Vagina (tissue), 2 donors: ENCODE measurements at regions not wholly inside any gene's neighbourhood (a gene's known extent, or its start where the extent isn't known, plus 50 kb on each side); places are given as distances from the start of the nearest gene placed in this dataset.

Source experiments
- DNase-seq, 2 donors: peaks; one replicate each; pipeline ENCODE4 v3.0.0-alpha.2; 2017; ENCODE audit errors: extremely low spot score in 2 of 2
- H3K27ac ChIP-seq: fragments of 200-600 bp; sonication (generic); one replicate; pipeline ENCODE4 v1.5.1; 2019
- H3K27me3 ChIP-seq: fragments of 200-600 bp; sonication (generic); one replicate; pipeline ENCODE4 v1.5.1; 2019
- H3K36me3 ChIP-seq, 2 donors: fragments of 200-600 bp; sonication (generic); one replicate each; pipeline ENCODE4 v1.5.1; 2017 to 2019
- H3K4me1 ChIP-seq: fragments of 200-600 bp; sonication (generic); one replicate; pipeline ENCODE4 v1.5.1; 2019
- H3K4me3 ChIP-seq, 2 donors: fragments of 200-600 bp; sonication (generic); 1 replicate in 1 of 2; 2 replicates in 1 of 2; pipeline ENCODE4 v1.5.1; 2016 to 2019
- H3K9me3 ChIP-seq: fragments of 200-600 bp; sonication (generic); one replicate; pipeline ENCODE4 v1.5.1; 2019
- CTCF ChIP-seq, 3 experiments: fragments of 450-650 bp in 2 of 3; fragments of 200-600 bp in 1 of 3; sonication (generic) in 1 of 3; IDR thresholded peaks; one replicate each; pipeline ENCODE4 v1.5.1; 2017 to 2019; ENCODE audit warnings: antibody characterized with exemption in 3 of 3, mild to moderate bottlenecking in 2 of 3, moderate library complexity in 2 of 3
- POLR2A ChIP-seq, 2 donors: fragments of 450-650 bp; IDR thresholded peaks; one replicate each; pipeline ENCODE4 v1.6.1; 2017; ENCODE audit warnings: antibody characterized with exemption in 2 of 2, mild to moderate bottlenecking in 2 of 2, moderate library complexity in 2 of 2
- POLR2AphosphoS5 ChIP-seq, 2 donors: sonication (generic); formaldehyde crosslinking; IDR thresholded peaks; one replicate each; pipeline ENCODE4 v1.9.0; 2017; ENCODE audit warnings: antibody characterized with exemption in 2 of 2, mild to moderate bottlenecking in 2 of 2, low read depth in 1 of 2; ENCODE audit not compliant: insufficient read depth in 1 of 2
- intact Hi-C: fragments of 100-400 bp; cut with DNase I; formaldehyde crosslinking; loops from one replicate; pipeline ENCODE4 v1.15.1; 2023

- Histone ChIP-seq H3K9me3 (no peaks in the 10 kb centered on the region), H3K27ac (no peak overlapping the region), H3K36me3 (no peaks in the 10 kb centered on the region), H3K4me3 (no peak overlapping the region), H3K27me3 (no peaks in the 10 kb centered on the region), H3K4me1 (no peaks in the 10 kb centered on the region)
- intact Hi-C loops: no loop called here
- DNase-seq: no peak
- TF ChIP-seq POLR2AphosphoS5 (IDR thresholded peaks at IDR 0.05; ENCODE audit: insufficient read depth in 1 of 2, low read depth in 1 of 2) (no peak), POLR2A (IDR thresholded peaks at IDR 0.05) (no peak), CTCF (IDR thresholded peaks at IDR 0.05) (no peak)
Observed at GRCh38 chr15:94040541-94041248, 190.7 kb upstream of the MCTP2 start.

GRCh38 chr15:94036156-94036555, 195.2 kb upstream of the MCTP2 start:
- Histone ChIP-seq H3K27me3 (no peaks in the 10 kb centered on the region), H3K9me3 (no peaks in the 10 kb centered on the region), H3K4me3 (no peak overlapping the region), H3K27ac (no peak overlapping the region), H3K4me1 (no peaks in the 10 kb centered on the region), H3K36me3 (no peaks in the 10 kb centered on the region)
- intact Hi-C loops: no loop called here
- DNase-seq: no peak
- no peak for TF ChIP-seq POLR2A (IDR thresholded peaks at IDR 0.05)
- TF ChIP-seq POLR2AphosphoS5 (IDR thresholded peaks at IDR 0.05; ENCODE audit: insufficient read depth in 1 of 2, low read depth in 1 of 2): no peak
- no peak for TF ChIP-seq CTCF (IDR thresholded peaks at IDR 0.05)

GRCh38 chr15:94033683-94034020, 197.7 kb upstream of the MCTP2 start:
- Histone ChIP-seq H3K27me3 (no peaks in the 10 kb centered on the region), H3K9me3 (no peaks in the 10 kb centered on the region), H3K27ac (no peak overlapping the region), H3K36me3 (no peaks in the 10 kb centered on the region), H3K4me1 (no peaks in the 10 kb centered on the region), H3K4me3 (no peak overlapping the region)
- intact Hi-C loops: no loop called here
- no peak for DNase-seq
- TF ChIP-seq POLR2AphosphoS5 (IDR thresholded peaks at IDR 0.05; ENCODE audit: insufficient read depth in 1 of 2, low read depth in 1 of 2) (no peak), POLR2A (IDR thresholded peaks at IDR 0.05) (no peak), CTCF (IDR thresholded peaks at IDR 0.05) (no peak)

- Histone ChIP-seq H3K27ac (no peak overlapping the region), H3K4me1 (no peaks in the 10 kb centered on the region), H3K4me3 (no peak overlapping the region), H3K36me3 (no peaks in the 10 kb centered on the region), H3K9me3 (no peaks in the 10 kb centered on the region), H3K27me3 (no peaks in the 10 kb centered on the region)
- intact Hi-C loops: no loop called here
- no peak for DNase-seq
- TF ChIP-seq POLR2A (IDR thresholded peaks at IDR 0.05): no peak
- no peak for TF ChIP-seq CTCF (IDR thresholded peaks at IDR 0.05)
- TF ChIP-seq POLR2AphosphoS5 (IDR thresholded peaks at IDR 0.05; ENCODE audit: insufficient read depth in 1 of 2, low read depth in 1 of 2): no peak
Observed at GRCh38 chr15:94033014-94033682, 198.2 kb upstream of the MCTP2 start.

GRCh38 chr15:94032571-94032970, 198.8 kb upstream of the MCTP2 start:
- H3K27me3 ChIP-seq: no peaks in the 10 kb centered on the region
- no peak for DNase-seq
- TF ChIP-seq CTCF (IDR thresholded peaks at IDR 0.05): no peak
- no peak for TF ChIP-seq POLR2A (IDR thresholded peaks at IDR 0.05)
- no peak for TF ChIP-seq POLR2AphosphoS5 (IDR thresholded peaks at IDR 0.05; ENCODE audit: insufficient read depth in 1 of 2, low read depth in 1 of 2)
- H3K4me3 ChIP-seq: no peak overlapping the region
- H3K9me3 ChIP-seq: no peaks in the 10 kb centered on the region
- no peak overlapping the region for H3K27ac ChIP-seq
- no peaks in the 10 kb centered on the region for H3K36me3 ChIP-seq
- intact Hi-C loops: no loop called here
- no peaks in the 10 kb centered on the region for H3K4me1 ChIP-seq
